NCI-H524 (cell line): ENCODE measurements at regions not wholly inside any gene's neighbourhood (a gene's known extent, or its start where the extent isn't known, plus 50 kb on each side); places are given as distances from the start of the nearest gene placed in this dataset.

Experiments
- DNase-seq, 2 experiments: peaks; one replicate each; lab custom pipeline; 2025; lab: John Stamatoyannopoulos, UW

- DNase-seq = no peak
Observed at GRCh38 chr2:155687181-155687580, 645.3 kb downstream of the NR4A2 start.

DNA sequence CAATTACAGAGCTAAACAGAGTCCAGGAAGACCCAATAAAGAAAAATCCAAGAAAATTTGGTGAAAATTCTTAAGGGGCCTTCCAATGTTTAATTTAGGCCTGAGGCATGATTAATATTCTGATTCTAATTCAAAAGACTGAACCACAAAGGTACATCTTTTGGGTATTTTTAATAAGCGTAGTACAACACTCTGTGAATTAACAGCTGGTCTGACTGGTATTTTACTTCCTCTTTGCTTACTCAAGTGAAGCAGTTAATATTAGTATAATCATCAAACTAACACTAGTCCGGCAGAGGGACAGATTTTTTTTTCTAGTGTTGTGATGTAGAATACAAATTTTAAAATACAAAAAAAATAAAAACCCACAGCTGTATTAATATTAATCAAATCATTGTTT is 652.9 kb downstream of the NR4A2 start:
- no peak for DNase-seq

DNA sequence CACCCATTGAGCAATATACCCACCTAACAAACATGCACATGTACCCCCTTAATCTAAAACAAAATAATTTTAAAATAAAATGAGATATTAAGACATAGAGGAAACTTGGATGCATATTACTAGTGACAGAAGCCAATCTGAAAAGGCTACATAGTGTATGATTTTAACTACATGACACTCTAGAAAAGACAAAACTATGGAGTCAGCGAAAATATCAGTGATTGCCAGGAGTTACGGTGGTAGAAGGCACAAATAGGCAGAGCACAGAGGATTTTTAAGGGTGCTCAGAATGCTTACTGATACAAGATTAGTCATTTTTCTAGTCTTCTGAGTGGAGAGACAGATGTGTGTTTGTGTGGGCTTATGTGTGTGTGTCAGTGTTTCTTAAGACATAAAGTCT is 656.6 kb downstream of the NR4A2 start:
- DNase-seq = no peak

GRCh38 chr2:155665704-155666103 is 666.8 kb downstream of the NR4A2 start:
- no peak for DNase-seq

DNA sequence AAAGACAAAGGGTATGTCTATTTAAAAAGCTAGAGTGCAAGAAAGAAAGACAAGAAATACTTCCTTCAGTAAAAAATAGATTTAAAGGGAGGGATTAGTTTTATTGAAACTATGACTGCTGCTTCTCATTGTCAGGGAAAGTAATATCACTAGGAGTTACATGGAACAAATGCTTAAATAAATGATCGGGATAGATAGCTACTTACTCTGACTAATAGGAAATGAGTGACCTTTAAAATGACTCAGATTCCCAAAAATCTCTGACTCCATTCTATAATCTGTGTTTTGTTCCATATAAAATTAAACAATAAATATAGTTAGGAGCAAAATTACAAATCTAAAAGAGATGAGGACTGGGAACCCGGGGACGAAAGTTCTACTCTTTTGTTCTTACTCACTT is 669.3 kb downstream of the NR4A2 start:
- no peak for DNase-seq

- no peak for DNase-seq
Observed at GRCh38 chr2:155662224-155662623, 670.3 kb downstream of the NR4A2 start.

DNA sequence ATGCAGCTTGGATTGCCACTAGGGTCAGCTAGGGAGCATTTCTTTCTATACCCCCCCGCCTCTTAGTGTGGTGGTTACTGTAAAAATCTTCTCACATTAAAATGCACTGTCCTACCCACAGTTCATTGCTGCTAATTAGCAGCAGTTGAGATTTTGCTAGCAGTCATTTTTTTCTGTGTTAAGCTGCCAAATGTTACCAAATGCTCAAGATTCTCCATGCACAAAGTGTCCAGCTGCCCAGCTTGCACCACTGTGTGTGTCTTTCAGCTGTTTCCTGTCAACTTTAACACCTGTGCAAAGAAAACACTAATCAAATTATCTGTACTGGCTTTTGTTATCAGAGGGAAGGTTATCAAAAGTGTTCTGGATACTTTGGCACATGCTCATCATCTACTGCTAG is 679.3 kb downstream of the NR4A2 start:
- peak; percentile 63 to 90 for DNase-seq

GRCh38 chr2:155651851-155652250 is 680.7 kb downstream of the NR4A2 start:
- DNase-seq = no peak

GRCh38 chr2:155645791-155646190 is 686.7 kb downstream of the NR4A2 start:
- DNase-seq = no peak

GRCh38 chr2:155643056-155643775 is 689.3 kb downstream of the NR4A2 start:
- DNase-seq = peak; percentile 38 to 69

GRCh38 chr2:155633887-155634570 is 698.5 kb downstream of the NR4A2 start:
- DNase-seq = no peak

DNA sequence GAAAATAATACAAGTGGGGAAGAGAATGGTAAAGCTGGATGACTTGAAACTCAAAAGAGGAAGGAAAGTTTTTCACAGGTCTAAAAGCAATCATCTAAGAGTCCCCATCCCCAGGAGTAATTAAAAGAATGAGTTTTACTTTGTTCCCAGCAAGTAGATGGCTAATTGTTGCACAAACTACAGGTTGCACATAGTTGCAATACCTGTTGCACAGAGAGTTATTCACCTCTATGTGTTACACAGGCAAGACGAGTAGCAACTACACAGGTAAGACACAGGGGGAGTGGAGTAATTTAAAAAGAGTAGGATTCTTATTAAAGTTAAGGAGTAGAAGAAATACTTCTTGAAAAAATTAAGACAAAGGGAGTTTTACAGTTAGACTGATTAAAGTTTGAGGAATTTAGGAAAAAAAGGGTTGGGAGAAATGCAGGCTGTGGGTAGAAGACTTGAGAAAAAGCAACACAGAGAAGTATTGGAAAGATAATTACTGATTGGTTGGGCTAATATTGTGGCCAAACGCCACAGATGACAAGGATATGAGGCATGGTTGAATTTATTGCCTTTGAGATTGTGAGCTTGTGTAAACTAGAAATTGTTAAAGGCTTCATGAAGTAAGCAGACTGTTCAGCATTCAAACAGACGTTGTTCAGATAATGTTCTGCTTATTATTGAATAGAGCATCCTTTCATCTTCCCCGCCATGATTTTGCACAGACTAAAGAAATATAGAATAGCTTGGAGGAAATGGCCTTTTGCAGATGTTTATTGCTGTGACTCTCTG is 699.3 kb downstream of the NR4A2 start:
- DNase-seq = no peak

GRCh38 chr2:155630760-155631159 is 701.8 kb downstream of the NR4A2 start:
- no peak for DNase-seq

- no peak for DNase-seq
Observed at GRCh38 chr2:155622443-155622842, 710.1 kb downstream of the NR4A2 start.

DNA sequence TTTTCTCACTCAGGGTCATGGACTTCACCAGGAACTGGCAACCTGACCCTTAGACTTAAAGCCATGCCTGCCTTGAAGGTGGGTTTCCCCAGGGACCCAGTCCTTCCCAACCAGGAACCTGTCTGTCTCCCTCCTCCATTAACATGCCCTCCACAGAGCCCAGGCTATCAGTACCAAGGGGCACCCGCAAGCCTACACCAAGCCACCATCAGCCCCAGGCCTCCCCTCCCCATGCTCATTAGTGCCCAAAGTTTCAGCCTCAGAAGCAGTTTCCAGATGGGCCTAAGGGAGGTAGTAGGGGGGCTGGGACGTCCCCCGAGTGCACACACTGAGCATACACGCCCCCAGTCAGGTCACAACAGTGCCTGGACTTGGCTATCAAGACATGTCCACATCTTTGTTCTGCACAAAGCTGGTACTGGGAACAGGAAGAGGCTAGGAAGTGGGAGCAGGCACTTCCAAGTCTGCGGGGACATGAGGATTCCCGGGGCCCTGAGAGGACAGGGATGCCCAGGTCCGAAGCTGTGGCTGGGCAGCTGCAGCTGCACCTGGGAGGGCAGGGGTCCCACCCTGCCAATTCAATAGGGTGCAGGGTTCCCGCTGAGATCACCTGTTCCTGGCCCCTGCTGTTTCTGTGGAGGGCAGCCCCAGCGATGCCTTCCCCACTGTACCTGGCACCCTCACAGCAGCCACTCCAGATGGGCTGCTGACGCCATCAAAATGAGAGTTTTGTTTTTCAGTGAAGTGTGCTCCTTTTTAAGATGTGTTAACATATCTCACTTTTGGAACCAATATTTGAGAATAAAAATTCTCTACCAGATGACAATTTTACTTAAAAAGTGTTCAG is 731.4 kb downstream of the NR4A2 start:
- DNase-seq = no peak

- DNase-seq = no peak
Observed at GRCh38 chr2:155600296-155600695, 732.2 kb downstream of the NR4A2 start.

- DNase-seq = no peak
Observed at GRCh38 chr2:155599834-155600233, 732.7 kb downstream of the NR4A2 start.

GRCh38 chr2:155583674-155584195 is 748.8 kb downstream of the NR4A2 start:
- DNase-seq = no peak

DNA sequence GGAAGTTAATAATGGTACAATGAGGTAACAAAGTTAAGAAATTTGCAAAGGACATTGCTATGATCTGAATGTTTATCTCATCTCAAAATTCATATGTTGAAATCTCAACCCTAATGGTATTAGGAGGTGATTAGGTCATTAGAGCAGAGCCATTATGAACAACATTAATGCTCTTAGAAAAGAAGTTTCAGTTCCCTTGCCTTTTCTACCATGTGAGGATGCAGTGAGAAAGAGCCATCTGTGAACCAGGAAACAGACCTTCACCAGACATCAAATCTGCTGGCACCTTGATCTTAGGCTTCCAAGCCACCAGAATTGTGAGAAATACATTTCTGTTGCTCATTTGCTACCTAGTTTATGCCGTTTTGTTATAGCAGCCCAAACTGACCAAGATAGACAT is 757.6 kb downstream of the NR4A2 start:
- no peak for DNase-seq

- no peak for DNase-seq
Observed at GRCh38 chr2:155547571-155547970, 785.0 kb downstream of the NR4A2 start.

DNA sequence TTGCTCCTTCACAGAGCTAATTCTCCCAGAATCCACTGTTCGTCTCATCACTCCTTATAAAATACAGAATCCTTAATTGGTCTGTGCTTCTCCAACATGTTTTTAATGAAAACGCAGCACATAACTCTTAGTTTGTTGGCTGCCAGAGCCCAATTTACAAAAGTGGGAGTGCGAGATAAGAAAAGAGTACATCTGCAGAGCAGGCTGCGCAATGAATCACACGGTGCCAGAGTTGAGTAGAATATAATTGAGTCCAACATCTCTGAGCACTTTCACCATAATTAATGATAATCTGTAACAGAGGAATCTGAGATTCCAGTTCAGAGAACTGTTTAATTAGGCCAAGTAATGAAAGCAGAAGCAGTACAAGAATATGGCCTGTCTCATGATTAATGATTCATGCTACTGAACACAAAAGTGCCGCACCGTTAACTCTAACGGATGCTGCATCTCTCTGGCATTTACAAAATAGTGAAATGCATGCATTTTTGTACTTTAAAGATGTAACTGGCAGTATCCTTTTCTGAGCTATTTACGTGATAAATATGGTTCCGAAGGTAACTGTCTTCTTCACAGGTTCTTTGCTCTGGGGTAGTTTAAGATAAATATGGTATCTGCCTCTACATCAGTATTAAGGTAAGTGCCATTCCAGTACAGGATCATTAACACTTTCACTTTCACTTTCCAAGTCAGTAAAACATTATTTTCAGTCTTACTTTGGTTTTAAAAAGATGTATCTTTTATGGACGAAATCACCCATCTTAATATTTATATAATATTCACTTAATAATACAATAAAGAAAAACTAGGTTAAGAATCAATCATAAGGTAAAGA is 785.6 kb downstream of the NR4A2 start:
- peak in 1 of 2 experiments; percentile 29 for DNase-seq
